ENCODE measurements at regions not wholly inside any gene's neighbourhood (a gene's known extent, or its start where the extent isn't known, plus 50 kb on each side); places are given as distances from the start of the nearest gene placed in this dataset.
"Not testable (repeated sequence)": the region's sequence is repeated elsewhere in the genome, so short reads cannot be mapped to it uniquely, and the experiment has no call there.

- DNase-seq: not testable (repeated sequence)
Measured at GRCh38 chr1:184184614-184185013, 133.1 kb downstream of the TSEN15 start.

GRCh38 chr1:184185347-184185746 lies 133.8 kb downstream of the TSEN15 start:
- no peak for DNase-seq

GRCh38 chr1:184186167-184186566 lies 134.6 kb downstream of the TSEN15 start:
- no peak for DNase-seq

GRCh38 chr1:184187097-184187496 lies 135.6 kb downstream of the TSEN15 start:
- no peak for DNase-seq

GRCh38 chr1:184188037-184188436 lies 136.5 kb downstream of the TSEN15 start:
- no peak for DNase-seq

- no peak for DNase-seq
Measured at GRCh38 chr1:184189361-184189760, 137.8 kb downstream of the TSEN15 start.

GRCh38 chr1:184190616-184191015 lies 139.1 kb downstream of the TSEN15 start:
- no peak for DNase-seq

GRCh38 chr1:184191181-184191621 lies 139.7 kb downstream of the TSEN15 start:
- no peak for DNase-seq

GRCh38 chr1:184192796-184193195 lies 141.3 kb downstream of the TSEN15 start:
- no peak for DNase-seq

- no peak for DNase-seq
Measured at GRCh38 chr1:184193451-184193850, 141.9 kb downstream of the TSEN15 start.

GRCh38 chr1:184194236-184194635 lies 142.7 kb downstream of the TSEN15 start:
- DNase-seq: no peak

- not testable (repeated sequence) for DNase-seq
Measured at GRCh38 chr1:184195722-184196121, 144.2 kb downstream of the TSEN15 start.

- DNase-seq: no peak
Measured at GRCh38 chr1:184197831-184198230, 146.3 kb downstream of the TSEN15 start.

- DNase-seq: no peak
Measured at GRCh38 chr1:184199036-184199435, 147.5 kb downstream of the TSEN15 start.

GRCh38 chr1:184199438-184200085 lies 148.0 kb downstream of the TSEN15 start:
- no peak for DNase-seq

- DNase-seq: no peak
Measured at GRCh38 chr1:184208622-184209021, 157.1 kb downstream of the TSEN15 start.

- DNase-seq: no peak
Measured at GRCh38 chr1:184210031-184210430, 158.5 kb downstream of the TSEN15 start.

GRCh38 chr1:184210862-184211261 lies 159.3 kb downstream of the TSEN15 start:
- no peak for DNase-seq

- no peak for DNase-seq
Measured at GRCh38 chr1:184212649-184213314, 161.3 kb downstream of the TSEN15 start.

GRCh38 chr1:184214128-184214527 lies 162.6 kb downstream of the TSEN15 start:
- no peak for DNase-seq

- no peak for DNase-seq
Measured at GRCh38 chr1:184215274-184215925, 163.9 kb downstream of the TSEN15 start.

GRCh38 chr1:184218458-184219075 lies 167.0 kb downstream of the TSEN15 start:
- no peak for DNase-seq

- no peak for DNase-seq
Measured at GRCh38 chr1:184219414-184219813, 167.4 kb upstream of the C1orf21 start.

- DNase-seq: no peak
Measured at GRCh38 chr1:184219883-184220282, 166.9 kb upstream of the C1orf21 start.

Data from activated naive CD4-positive, alpha-beta T cell treated with anti-CD3 and anti-CD28 coated beads, Interleukin-2, amount 50 U/mL, for 16 hours (primary cell).